Gastroesophageal sphincter (tissue), 4 donors: ENCODE measurements at regions not wholly inside any gene's neighbourhood (a gene's known extent, or its start where the extent isn't known, plus 50 kb on each side); places are given as distances from the start of the nearest gene placed in this dataset.

Experiments
- ATAC-seq: fragments of 150-250 bp; one replicate; pipeline ENCODE4 v1.9.1; 2016; ENCODE audit warnings: mild to moderate bottlenecking, moderate library complexity
- H3K27ac ChIP-seq, 4 donors: fragments of 200-600 bp; sonication (generic) in 3 of 4; 1 replicate in 3 of 4; 2 replicates in 1 of 4; pipeline ENCODE4 v1.5.1; 2016 to 2019
- H3K27me3 ChIP-seq: fragments of 200-600 bp; sonication (generic); one replicate; pipeline ENCODE4 v1.5.1; 2019
- H3K36me3 ChIP-seq, 2 donors: fragments of 200-600 bp; sonication (generic); one replicate each; pipeline ENCODE4 v1.5.1; 2019; ENCODE audit warnings: control low read depth in 1 of 2
- H3K4me1 ChIP-seq, 3 donors: fragments of 200-600 bp; sonication (generic); 1 replicate in 2 of 3; 2 replicates in 1 of 3; pipeline ENCODE4 v1.5.1; 2016 to 2019; ENCODE audit warnings: control low read depth in 2 of 3
- H3K4me3 ChIP-seq, 2 donors: fragments of 200-600 bp; sonication (generic); one replicate each; pipeline ENCODE4 v1.5.1; 2019; ENCODE audit warnings: mild to moderate bottlenecking in 1 of 2, moderate library complexity in 1 of 2
- H3K9me3 ChIP-seq, 3 donors: fragments of 200-600 bp; sonication (generic); one replicate each; pipeline ENCODE4 v1.5.1; 2017 to 2019; ENCODE audit warnings: control low read depth in 2 of 3
- CTCF ChIP-seq, 4 experiments: fragments of 200-600 bp in 2 of 4; fragments of 450-650 bp in 2 of 4; sonication (generic) in 1 of 4; IDR thresholded peaks; one replicate each; pipeline ENCODE4 v1.5.1; 2017 to 2019; ENCODE audit warnings: antibody characterized with exemption in 4 of 4, mild to moderate bottlenecking in 2 of 4, moderate library complexity in 2 of 4
- EP300 ChIP-seq: sonication (generic); formaldehyde crosslinking; IDR thresholded peaks from one replicate; pipeline ENCODE4 v1.6.1; 2017; ENCODE audit warnings: antibody characterized with exemption, mild to moderate bottlenecking
- POLR2A ChIP-seq, 2 donors: fragments of 450-650 bp; IDR thresholded peaks; one replicate each; pipeline ENCODE4 v1.6.1; 2017; ENCODE audit warnings: antibody characterized with exemption in 2 of 2, mild to moderate bottlenecking in 2 of 2, moderate library complexity in 1 of 2
- POLR2AphosphoS5 ChIP-seq: sonication (generic); formaldehyde crosslinking; IDR thresholded peaks from one replicate; pipeline ENCODE4 v1.6.1; 2017; ENCODE audit warnings: antibody characterized with exemption
- WGBS, 2 donors: methylation state at CpG; one replicate each; pipeline ENCODE4 v1.1.5; 2018; ENCODE audit warnings: low coverage in 1 of 2; 5-methylcytosine and 5-hydroxymethylcytosine counted together

- peak; percentile 12 for ATAC-seq
- Histone ChIP-seq H3K4me1 (peaks cover 0 to 39% (median 10%) of the 10 kb centered on the region in 3 donors), H3K9me3 (no peaks in the 10 kb centered on the region), H3K36me3 (no peaks in the 10 kb centered on the region), H3K27ac (no peak overlapping the region), H3K27me3 (peaks cover 100% of the 10 kb centered on the region), H3K4me3 (no peak overlapping the region)
- TF ChIP-seq POLR2A (IDR thresholded peaks at IDR 0.05), result no peak
- TF ChIP-seq POLR2AphosphoS5, result no peak
- no peak for TF ChIP-seq EP300
- no peak for TF ChIP-seq CTCF (IDR thresholded peaks at IDR 0.05)
- WGBS, 2 donors, result 13 to 80% methylated on average over 2 to 3 of the region's 23 CpGs
Measured at GRCh38 chr12:132428936-132429601, 60.9 kb upstream of the FBRSL1 start.

- ATAC-seq, result no peak
- H3K4me3 ChIP-seq, result no peak overlapping the region
- 77 to 80% methylated on average over 3 to 5 of the region's 39 CpGs for WGBS, 2 donors
- H3K4me1 ChIP-seq, result peaks cover 0 to 39% (median 10%) of the 10 kb centered on the region in 3 donors
- no peak for TF ChIP-seq CTCF (IDR thresholded peaks at IDR 0.05)
- TF ChIP-seq POLR2A (IDR thresholded peaks at IDR 0.05), result no peak
- TF ChIP-seq EP300, result no peak
- TF ChIP-seq POLR2AphosphoS5, result no peak
- no peak overlapping the region for H3K27ac ChIP-seq
- H3K9me3 ChIP-seq, result peaks cover 0 to 2% (median 0%) of the 10 kb centered on the region in 3 donors
- no peaks in the 10 kb centered on the region for H3K36me3 ChIP-seq
- H3K27me3 ChIP-seq, result peaks cover 100% of the 10 kb centered on the region
Measured at GRCh38 chr12:132427999-132428935, 61.7 kb upstream of the FBRSL1 start.

- Histone ChIP-seq H3K27ac (no peak overlapping the region), H3K36me3 (no peaks in the 10 kb centered on the region), H3K4me1 (peaks cover 0 to 31% (median 10%) of the 10 kb centered on the region in 3 donors), H3K4me3 (no peak overlapping the region), H3K9me3 (peaks cover 0 to 4% (median 0%) of the 10 kb centered on the region in 3 donors), H3K27me3 (peaks cover 97% of the 10 kb centered on the region)
- 100% methylated on average over 1 of the region's 20 CpGs; no CpG with 5 or more reads in 1 of the 2 donors for WGBS, 2 donors
- ATAC-seq, result no peak
- TF ChIP-seq CTCF (IDR thresholded peaks at IDR 0.05) (no peak), POLR2A (IDR thresholded peaks at IDR 0.05) (no peak), EP300 (no peak), POLR2AphosphoS5 (no peak)
Measured at GRCh38 chr12:132427174-132427768, 62.7 kb upstream of the FBRSL1 start.

- H3K27me3 ChIP-seq, result peaks cover 97% of the 10 kb centered on the region
- 66 to 87% methylated on average over 6 to 9 of the region's 34 CpGs for WGBS, 2 donors
- no peak overlapping the region for H3K4me3 ChIP-seq
- no peaks in the 10 kb centered on the region for H3K36me3 ChIP-seq
- no peak overlapping the region for H3K27ac ChIP-seq
- no peak for ATAC-seq
- peaks cover 0 to 4% (median 0%) of the 10 kb centered on the region in 3 donors for H3K9me3 ChIP-seq
- no peak for TF ChIP-seq POLR2AphosphoS5
- H3K4me1 ChIP-seq, result peaks cover 0 to 30% (median 10%) of the 10 kb centered on the region in 3 donors
Measured at GRCh38 chr12:132426349-132427173, 63.4 kb upstream of the FBRSL1 start.
